Gastrocnemius medialis (tissue), 4 donors: ENCODE measurements at regions not wholly inside any gene's neighbourhood (a gene's known extent, or its start where the extent isn't known, plus 50 kb on each side); places are given as distances from the start of the nearest gene placed in this dataset.

Source experiments
- CTCF ChIP-seq, 5 experiments: fragments of 450-650 bp in 3 of 5; fragments of 200-600 bp in 2 of 5; sonication (generic) in 2 of 5; IDR thresholded peaks in 4 of 5; conservative IDR thresholded peaks in 1 of 5; 1 replicate in 4 of 5; 2 replicates in 1 of 5; pipeline ENCODE4 v1.5.1; 2016 to 2019; ENCODE audit warnings: antibody characterized with exemption in 5 of 5, mild to moderate bottlenecking in 3 of 5, moderate library complexity in 3 of 5
- POLR2A ChIP-seq, 2 donors: fragments of 450-650 bp; IDR thresholded peaks; one replicate each; pipeline ENCODE4 v1.6.1; 2017; ENCODE audit warnings: antibody characterized with exemption in 2 of 2, mild to moderate bottlenecking in 2 of 2, moderate library complexity in 2 of 2

- no peak for TF ChIP-seq CTCF (IDR thresholded peaks at IDR 0.05 in 4 of 5, conservative IDR thresholded peaks at IDR 0.05 in 1 of 5)
- TF ChIP-seq POLR2A (IDR thresholded peaks at IDR 0.05): no peak
These were observed 110.2 kb upstream of the CDH2 start for GRCh38 chr18:28287146-28287545.
